A549 (cell line): ENCODE measurements at regions not wholly inside any gene's neighbourhood (a gene's known extent, or its start where the extent isn't known, plus 50 kb on each side); places are given as distances from the start of the nearest gene placed in this dataset.

Source experiments
- ATAC-seq, 2 experiments: fragments of 200-7000 bp in 1 of 2; fragments of >200 bp in 1 of 2; cut with Nextera tagmentation in 1 of 2; cut with Tn5 transposase in 1 of 2; 3 replicates each; pipeline versions ENCODE4 v1.8.0 to v1.9.1; 2018 to 2020; ENCODE audit warnings: mild to moderate bottlenecking in 1 of 2, moderate library complexity in 1 of 2
- CTCF ChIA-PET: fragments of 300-600 bp; sonication (Branson Sonifier 250); formaldehyde crosslinking; extraction: SDS; loops from one replicate; lab custom pipeline; 2021; ENCODE audit warnings: antibody characterized with exemption, inconsistent platforms; lab: Yijun Ruan, JAX
- POLR2A ChIA-PET: fragments of 350-600 bp; formaldehyde crosslinking; extraction: SDS; loops from one replicate; lab custom pipeline; 2021; ENCODE audit warnings: antibody characterized with exemption, inconsistent platforms; lab: Yijun Ruan, JAX
- DNase-seq, 2 experiments: peaks; one replicate each; pipeline versions ENCODE4 v3.0.0 to v3.0.0-alpha.2; 2011 to 2016; ENCODE audit warnings: low read depth in 1 of 2, low spot score in 1 of 2
- FAIRE-seq: peaks from 2 replicates; lab custom pipeline; 2011; peaks lifted over from hg19 to GRCh38; lab: Jason Lieb, UNC
- H3K27ac ChIP-seq, 2 experiments: fragments of >200 bp; sonication (Bioruptor Twin); formaldehyde crosslinking; 3 replicates each; pipeline ENCODE4 v1.5.1; 2016 to 2017
- H3K4me1 ChIP-seq: fragments of >200 bp; sonication (Bioruptor Twin); formaldehyde crosslinking; 3 replicates; pipeline ENCODE4 v1.6.1; 2016
- H3K4me2 ChIP-seq: fragments of >200 bp; sonication (Bioruptor Twin); formaldehyde crosslinking; 3 replicates; pipeline ENCODE4 v1.6.1; 2016
- H3K4me3 ChIP-seq: fragments of >200 bp; sonication (Bioruptor Twin); formaldehyde crosslinking; 3 replicates; pipeline ENCODE4 v1.5.1; 2016
- H3K9me3 ChIP-seq: fragments of >200 bp; sonication (Bioruptor Twin); formaldehyde crosslinking; 3 replicates; pipeline ENCODE4 v1.6.1; 2016
- ATOH8 ChIP-seq: fragments of 250-450 bp; sonication (Bioruptor Pico); IDR thresholded peaks from 2 replicates; pipeline ENCODE4 v1.5.0; 2020; ENCODE audit warnings: low read depth, mild to moderate bottlenecking, moderate library complexity
- BHLHE40 ChIP-seq: IDR thresholded peaks from 2 replicates; pipeline ENCODE4 v1.6.1; 2012; ENCODE audit warnings: low read depth, low read length, inconsistent platforms
- CBX8 ChIP-seq: fragments of 200-600 bp; sonication (generic); IDR thresholded peaks from 2 replicates; pipeline ENCODE4 v1.6.1; 2016
- EHF ChIP-seq: fragments of 250-450 bp; sonication (Bioruptor Pico); IDR thresholded peaks from 2 replicates; pipeline ENCODE4 v1.5.0; 2020; ENCODE audit warnings: mild to moderate bottlenecking
- ESRRA ChIP-seq: fragments of 150-350 bp; IDR thresholded peaks from 2 replicates; pipeline ENCODE4 v1.6.1; 2014; ENCODE audit warnings: mild to moderate bottlenecking, low read length, borderline replicate concordance
- FOXS1 ChIP-seq: fragments of 250-450 bp; sonication (Bioruptor Pico); IDR thresholded peaks from 2 replicates; pipeline ENCODE4 v1.5.0; 2020; ENCODE audit warnings: mild to moderate bottlenecking, moderate library complexity
- GATA3 ChIP-seq: IDR thresholded peaks from 2 replicates; pipeline ENCODE4 v1.6.1; 2012; ENCODE audit warnings: borderline replicate concordance
- HDAC2 ChIP-seq: fragments of 200-600 bp; sonication (generic); IDR thresholded peaks from 2 replicates; pipeline ENCODE4 v1.6.1; 2016
- HOXA7 ChIP-seq: fragments of 250-450 bp; sonication (Bioruptor Pico); IDR thresholded peaks from 2 replicates; pipeline ENCODE4 v1.5.0; 2020; ENCODE audit warnings: mild to moderate bottlenecking, moderate library complexity
- HOXB5 ChIP-seq: fragments of 250-450 bp; sonication (Bioruptor Pico); IDR thresholded peaks from 2 replicates; pipeline ENCODE4 v1.5.0; 2020; ENCODE audit warnings: mild to moderate bottlenecking, moderate library complexity
- JUNB ChIP-seq: fragments of >200 bp; sonication (Bioruptor Twin); formaldehyde crosslinking; IDR thresholded peaks from 2 replicates; pipeline ENCODE4 v1.6.1; 2016
- KDM5A ChIP-seq: fragments of 200-600 bp; sonication (generic); IDR thresholded peaks from 2 replicates; pipeline ENCODE4 v1.6.1; 2016; ENCODE audit warnings: antibody characterized with exemption, mild to moderate bottlenecking
- MAZ ChIP-seq: fragments of 150-350 bp; IDR thresholded peaks from 2 replicates; pipeline ENCODE4 v1.6.1; 2014; ENCODE audit warnings: antibody characterized with exemption, low read depth, low read length, borderline replicate concordance
- POLR2A ChIP-seq: IDR thresholded peaks from 2 replicates; pipeline ENCODE4 v1.6.1; 2012; ENCODE audit warnings: mild to moderate bottlenecking, low read length
- RAD21 ChIP-seq, 2 experiments: fragments of >200 bp in 1 of 2; sonication (Bioruptor Twin) in 1 of 2; formaldehyde crosslinking in 1 of 2; IDR thresholded peaks in 1 of 2; conservative IDR thresholded peaks in 1 of 2; 2 replicates in 1 of 2; 3 replicates in 1 of 2; pipeline ENCODE4 v1.6.1; 2012 to 2018; ENCODE audit warnings: inconsistent platforms in 1 of 2
- RARB ChIP-seq: fragments of 250-450 bp; sonication (Bioruptor Pico); IDR thresholded peaks from 2 replicates; pipeline ENCODE4 v1.8.0; 2021; ENCODE audit warnings: mild to moderate bottlenecking, moderate library complexity
- SREBF2 ChIP-seq: fragments of 450-650 bp; IDR thresholded peaks from 2 replicates; pipeline ENCODE4 v1.6.1; 2014; ENCODE audit warnings: mild to moderate bottlenecking, moderate library complexity
- ZFP36 ChIP-seq: fragments of 450-650 bp; IDR thresholded peaks from 2 replicates; pipeline ENCODE4 v1.6.1; 2014; ENCODE audit warnings: borderline replicate concordance; ENCODE audit not compliant: partially characterized antibody
- ZNF302 ChIP-seq: fragments of 250-450 bp; sonication (Bioruptor Pico); IDR thresholded peaks from 2 replicates; pipeline ENCODE4 v1.9.0; 2021; ENCODE audit warnings: inconsistent platforms, mild to moderate bottlenecking, moderate library complexity
- WGBS: methylation state at CpG from one replicate; pipeline ENCODE4 v1.1.6; 2017; ENCODE audit errors: missing lambda C conversion rate; 5-methylcytosine and 5-hydroxymethylcytosine counted together
- TF ChIP-seq, protein P1 (sequence below): fragments of >200 bp; sonication (Bioruptor Twin); formaldehyde crosslinking; IDR thresholded peaks from 2 replicates; pipeline ENCODE4 v1.6.1; 2016
- TF ChIP-seq, protein P2 (sequence below): fragments of 250-450 bp; sonication (Bioruptor Pico); IDR thresholded peaks from 2 replicates; pipeline ENCODE4 v1.5.0; 2021; ENCODE audit warnings: mild to moderate bottlenecking, moderate library complexity, borderline replicate concordance
- TF ChIP-seq, protein P3 (sequence below): IDR thresholded peaks from 2 replicates; pipeline ENCODE4 v1.6.1; 2012
- TF ChIP-seq, protein P4 (sequence below): fragments of 200-600 bp; sonication (generic); IDR thresholded peaks from 2 replicates; pipeline ENCODE4 v1.6.1; 2016; ENCODE audit warnings: antibody characterized with exemption, mild to moderate bottlenecking, moderate library complexity
- TF ChIP-seq, protein P5 (sequence below): fragments of >200 bp; sonication (Bioruptor Twin); formaldehyde crosslinking; IDR thresholded peaks from 3 replicates; pipeline ENCODE4 v1.5.1; 2016

DNA sequence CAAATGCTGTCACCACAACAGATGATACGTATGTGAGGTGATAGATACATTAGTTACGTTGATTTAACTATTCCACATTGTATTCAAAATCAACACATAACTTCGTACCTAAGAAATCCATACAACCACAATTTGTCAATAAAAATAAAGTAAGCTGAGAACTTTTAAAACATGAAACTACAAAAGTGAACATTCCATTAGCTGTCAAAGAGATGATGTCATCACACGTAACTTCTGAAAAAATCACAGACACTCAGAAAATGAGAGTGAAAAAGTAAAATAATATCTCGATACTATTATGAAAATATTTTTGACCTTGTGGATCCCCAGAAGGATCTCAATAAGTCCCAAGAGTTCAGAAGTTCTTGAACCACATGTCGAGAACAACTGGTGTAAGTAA is 161.6 kb upstream of the GALNT13 start:
- no peak for DNase-seq
- TF ChIP-seq SREBF2 (no peak), ESRRA (no peak), RAD21 (conservative IDR thresholded peaks at IDR 0.05 in 1 of 2, IDR thresholded peaks at IDR 0.05 in 1 of 2) (no peak), ZFP36 (no peak)
- TF ChIP-seq, protein P1, sequence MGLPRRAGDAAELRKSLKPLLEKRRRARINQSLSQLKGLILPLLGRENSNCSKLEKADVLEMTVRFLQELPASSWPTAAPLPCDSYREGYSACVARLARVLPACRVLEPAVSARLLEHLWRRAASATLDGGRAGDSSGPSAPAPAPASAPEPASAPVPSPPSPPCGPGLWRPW: no peak
- ChIA-PET CTCF (no interaction called here), POLR2A (no interaction called here)
- Histone ChIP-seq H3K27ac (no peak overlapping the region), H3K4me2 (no peak overlapping the region), H3K9me3 (no peaks in the 10 kb centered on the region), H3K4me1 (no peaks in the 10 kb centered on the region), H3K4me3 (no peak overlapping the region)
- no peak for ATAC-seq
- WGBS: 32% methylated on average over 6 of the region's 6 CpGs
- no peak for FAIRE-seq

DNA sequence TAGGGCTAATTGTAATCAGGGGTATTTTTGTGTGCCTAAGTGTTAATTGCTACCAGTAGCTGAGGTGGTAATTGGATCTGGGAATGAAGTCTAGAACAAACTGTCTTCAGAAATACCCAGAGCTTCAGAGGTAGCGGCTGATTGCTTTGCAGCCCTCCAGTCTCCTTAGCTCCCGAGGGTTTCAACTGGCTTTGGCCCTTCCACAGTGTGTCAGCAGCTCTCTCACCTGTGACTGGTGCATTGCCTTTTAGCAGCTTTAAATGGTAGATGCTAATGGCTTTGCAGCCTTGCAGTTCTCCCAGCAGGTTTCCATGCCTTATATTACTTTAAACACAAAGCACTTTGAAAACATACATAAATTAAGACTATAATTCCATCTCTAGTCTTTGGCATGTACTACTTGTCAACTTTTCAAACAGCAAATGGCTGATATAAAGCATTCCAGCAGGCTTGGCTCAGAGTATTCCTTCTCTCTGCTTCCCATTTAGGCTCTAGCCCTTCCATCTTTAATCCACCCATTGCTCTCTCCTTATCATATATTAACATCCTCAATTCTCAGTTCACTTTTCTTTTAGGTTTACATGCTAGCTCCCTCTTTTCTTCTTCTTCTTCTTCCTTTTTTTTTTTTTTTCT is 156.4 kb upstream of the GALNT13 start:
- POLR2A ChIA-PET: no interaction called here
- TF ChIP-seq RARB (no peak), FOXS1 (CRISPR knock-in tag) (no peak), HDAC2 (no peak), HOXA7 (CRISPR knock-in tag) (no peak), SREBF2 (no peak), GATA3 (no peak), JUNB (no peak)
- TF ChIP-seq, protein P2, sequence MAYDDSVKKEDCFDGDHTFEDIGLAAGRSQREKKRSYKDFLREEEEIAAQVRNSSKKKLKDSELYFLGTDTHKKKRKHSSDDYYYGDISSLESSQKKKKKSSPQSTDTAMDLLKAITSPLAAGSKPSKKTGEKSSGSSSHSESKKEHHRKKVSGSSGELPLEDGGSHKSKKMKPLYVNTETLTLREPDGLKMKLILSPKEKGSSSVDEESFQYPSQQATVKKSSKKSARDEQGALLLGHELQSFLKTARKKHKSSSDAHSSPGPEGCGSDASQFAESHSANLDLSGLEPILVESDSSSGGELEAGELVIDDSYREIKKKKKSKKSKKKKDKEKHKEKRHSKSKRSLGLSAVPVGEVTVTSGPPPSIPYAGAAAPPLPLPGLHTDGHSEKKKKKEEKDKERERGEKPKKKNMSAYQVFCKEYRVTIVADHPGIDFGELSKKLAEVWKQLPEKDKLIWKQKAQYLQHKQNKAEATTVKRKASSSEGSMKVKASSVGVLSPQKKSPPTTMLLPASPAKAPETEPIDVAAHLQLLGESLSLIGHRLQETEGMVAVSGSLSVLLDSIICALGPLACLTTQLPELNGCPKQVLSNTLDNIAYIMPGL: no peak
- TF ChIP-seq, protein P3, sequence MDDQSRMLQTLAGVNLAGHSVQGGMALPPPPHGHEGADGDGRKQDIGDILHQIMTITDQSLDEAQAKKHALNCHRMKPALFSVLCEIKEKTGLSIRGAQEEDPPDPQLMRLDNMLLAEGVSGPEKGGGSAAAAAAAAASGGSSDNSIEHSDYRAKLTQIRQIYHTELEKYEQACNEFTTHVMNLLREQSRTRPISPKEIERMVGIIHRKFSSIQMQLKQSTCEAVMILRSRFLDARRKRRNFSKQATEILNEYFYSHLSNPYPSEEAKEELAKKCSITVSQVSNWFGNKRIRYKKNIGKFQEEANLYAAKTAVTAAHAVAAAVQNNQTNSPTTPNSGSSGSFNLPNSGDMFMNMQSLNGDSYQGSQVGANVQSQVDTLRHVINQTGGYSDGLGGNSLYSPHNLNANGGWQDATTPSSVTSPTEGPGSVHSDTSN: no peak
- 39% methylated on average over 2 of the region's 2 CpGs for WGBS
- ATAC-seq (no peak), FAIRE-seq (no peak), DNase-seq (no peak)
- no peaks in the 10 kb centered on the region for H3K9me3 ChIP-seq
- H3K27ac ChIP-seq: no peak overlapping the region
- no peaks in the 10 kb centered on the region for H3K4me1 ChIP-seq
- CTCF ChIA-PET: no interaction called here
- no peak overlapping the region for H3K4me3 ChIP-seq
- no peak overlapping the region for H3K4me2 ChIP-seq

DNA sequence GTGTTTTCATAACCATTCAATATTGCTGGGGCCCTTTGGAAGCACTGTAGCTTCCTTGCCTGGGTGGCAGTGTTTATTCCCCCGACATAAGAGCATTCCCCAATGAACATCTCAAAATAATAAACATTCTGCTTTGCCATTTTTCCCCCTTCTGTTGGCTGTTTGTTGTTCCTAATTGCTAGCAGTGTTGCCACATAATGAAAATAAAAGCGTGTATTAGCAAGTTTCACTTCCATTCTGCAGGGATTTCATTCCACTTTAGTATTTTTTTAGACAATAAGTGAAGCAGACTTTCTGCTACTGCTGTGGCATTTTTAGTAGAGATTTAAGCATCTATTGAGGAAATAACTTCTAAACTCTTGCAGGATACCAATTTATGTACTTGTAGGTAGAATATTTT is 154.7 kb upstream of the GALNT13 start:
- FAIRE-seq: no peak
- DNase-seq: no peak
- WGBS: 22% methylated on average over 2 of the region's 2 CpGs
- no peak for ATAC-seq
- H3K4me3 ChIP-seq: no peak overlapping the region
- H3K4me1 ChIP-seq: no peaks in the 10 kb centered on the region
- POLR2A ChIA-PET: no interaction called here
- H3K27ac ChIP-seq: no peak overlapping the region
- CTCF ChIA-PET: no interaction called here
- no peaks in the 10 kb centered on the region for H3K9me3 ChIP-seq
- H3K4me2 ChIP-seq: no peak overlapping the region
- TF ChIP-seq KDM5A (no peak), BHLHE40 (no peak), ZFP36 (no peak), MAZ (no peak), ATOH8 (CRISPR knock-in tag) (no peak), FOXS1 (CRISPR knock-in tag) (no peak), HOXB5 (no peak), EHF (no peak), ZNF302 (CRISPR knock-in tag) (no peak), CBX8 (no peak), POLR2A (no peak)
- TF ChIP-seq, protein P4, sequence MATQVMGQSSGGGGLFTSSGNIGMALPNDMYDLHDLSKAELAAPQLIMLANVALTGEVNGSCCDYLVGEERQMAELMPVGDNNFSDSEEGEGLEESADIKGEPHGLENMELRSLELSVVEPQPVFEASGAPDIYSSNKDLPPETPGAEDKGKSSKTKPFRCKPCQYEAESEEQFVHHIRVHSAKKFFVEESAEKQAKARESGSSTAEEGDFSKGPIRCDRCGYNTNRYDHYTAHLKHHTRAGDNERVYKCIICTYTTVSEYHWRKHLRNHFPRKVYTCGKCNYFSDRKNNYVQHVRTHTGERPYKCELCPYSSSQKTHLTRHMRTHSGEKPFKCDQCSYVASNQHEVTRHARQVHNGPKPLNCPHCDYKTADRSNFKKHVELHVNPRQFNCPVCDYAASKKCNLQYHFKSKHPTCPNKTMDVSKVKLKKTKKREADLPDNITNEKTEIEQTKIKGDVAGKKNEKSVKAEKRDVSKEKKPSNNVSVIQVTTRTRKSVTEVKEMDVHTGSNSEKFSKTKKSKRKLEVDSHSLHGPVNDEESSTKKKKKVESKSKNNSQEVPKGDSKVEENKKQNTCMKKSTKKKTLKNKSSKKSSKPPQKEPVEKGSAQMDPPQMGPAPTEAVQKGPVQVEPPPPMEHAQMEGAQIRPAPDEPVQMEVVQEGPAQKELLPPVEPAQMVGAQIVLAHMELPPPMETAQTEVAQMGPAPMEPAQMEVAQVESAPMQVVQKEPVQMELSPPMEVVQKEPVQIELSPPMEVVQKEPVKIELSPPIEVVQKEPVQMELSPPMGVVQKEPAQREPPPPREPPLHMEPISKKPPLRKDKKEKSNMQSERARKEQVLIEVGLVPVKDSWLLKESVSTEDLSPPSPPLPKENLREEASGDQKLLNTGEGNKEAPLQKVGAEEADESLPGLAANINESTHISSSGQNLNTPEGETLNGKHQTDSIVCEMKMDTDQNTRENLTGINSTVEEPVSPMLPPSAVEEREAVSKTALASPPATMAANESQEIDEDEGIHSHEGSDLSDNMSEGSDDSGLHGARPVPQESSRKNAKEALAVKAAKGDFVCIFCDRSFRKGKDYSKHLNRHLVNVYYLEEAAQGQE: no peak
- TF ChIP-seq, protein P5, sequence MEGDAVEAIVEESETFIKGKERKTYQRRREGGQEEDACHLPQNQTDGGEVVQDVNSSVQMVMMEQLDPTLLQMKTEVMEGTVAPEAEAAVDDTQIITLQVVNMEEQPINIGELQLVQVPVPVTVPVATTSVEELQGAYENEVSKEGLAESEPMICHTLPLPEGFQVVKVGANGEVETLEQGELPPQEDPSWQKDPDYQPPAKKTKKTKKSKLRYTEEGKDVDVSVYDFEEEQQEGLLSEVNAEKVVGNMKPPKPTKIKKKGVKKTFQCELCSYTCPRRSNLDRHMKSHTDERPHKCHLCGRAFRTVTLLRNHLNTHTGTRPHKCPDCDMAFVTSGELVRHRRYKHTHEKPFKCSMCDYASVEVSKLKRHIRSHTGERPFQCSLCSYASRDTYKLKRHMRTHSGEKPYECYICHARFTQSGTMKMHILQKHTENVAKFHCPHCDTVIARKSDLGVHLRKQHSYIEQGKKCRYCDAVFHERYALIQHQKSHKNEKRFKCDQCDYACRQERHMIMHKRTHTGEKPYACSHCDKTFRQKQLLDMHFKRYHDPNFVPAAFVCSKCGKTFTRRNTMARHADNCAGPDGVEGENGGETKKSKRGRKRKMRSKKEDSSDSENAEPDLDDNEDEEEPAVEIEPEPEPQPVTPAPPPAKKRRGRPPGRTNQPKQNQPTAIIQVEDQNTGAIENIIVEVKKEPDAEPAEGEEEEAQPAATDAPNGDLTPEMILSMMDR: no peak
